Activated CD8-positive, alpha-beta T cell treated with anti-CD3 and anti-CD28 coated beads for 36 hours (primary cell): ENCODE measurements at regions not wholly inside any gene's neighbourhood (a gene's known extent, or its start where the extent isn't known, plus 50 kb on each side); places are given as distances from the start of the nearest gene placed in this dataset.
A peak's percentile ranks its signal among the peaks of the same experiment; 100 is the strongest.

Source experiments
- ATAC-seq: fragments of 200-7000 bp; cut with Tn5 transposase; one replicate; pipeline ENCODE4 v1.10.0; 2021; ENCODE audit warnings: mild to moderate bottlenecking, moderate library complexity
- CTCF ChIA-PET: fragments of 350-600 bp; sonication (Branson Sonifier 250); formaldehyde crosslinking; loops from one replicate; lab custom pipeline; 2021; ENCODE audit warnings: antibody characterized with exemption; lab: Charles Lee
- POLR2A ChIA-PET: fragments of 350-600 bp; sonication (Branson Sonifier 250); formaldehyde crosslinking; loops from one replicate; lab custom pipeline; 2021; ENCODE audit warnings: antibody characterized with exemption; lab: Charles Lee
- DNase-seq: peaks from one replicate; pipeline ENCODE4 v3.0.0-alpha.2; 2020
- H3K27ac Mint-ChIP-seq: one replicate; pipeline ENCODE4 v1.8.0; 2021; ENCODE audit warnings: mild to moderate bottlenecking, mixed read lengths
- H3K27me3 Mint-ChIP-seq: one replicate; pipeline ENCODE4 v1.8.0; 2021; ENCODE audit warnings: mixed read lengths
- H3K36me3 Mint-ChIP-seq: one replicate; pipeline ENCODE4 v1.8.0; 2021; ENCODE audit warnings: low read depth, mixed read lengths
- H3K4me1 Mint-ChIP-seq: one replicate; pipeline ENCODE4 v1.8.0; 2021; ENCODE audit warnings: low read depth, mixed read lengths
- H3K4me3 Mint-ChIP-seq: one replicate; pipeline ENCODE4 v1.8.0; 2021; ENCODE audit warnings: mild to moderate bottlenecking, moderate library complexity, mixed read lengths
- H3K9me3 Mint-ChIP-seq: one replicate; pipeline ENCODE4 v1.8.0; 2021; ENCODE audit warnings: mixed read lengths
- CTCF ChIP-seq: fragments of 200-600 bp; IDR thresholded peaks from one replicate; pipeline ENCODE4 v1.8.0; 2022; ENCODE audit warnings: antibody characterized with exemption, mild to moderate bottlenecking
- intact Hi-C: fragments of 100-400 bp; cut with micrococcal nuclease; formaldehyde crosslinking; loops from one replicate; pipeline ENCODE4 v1.10.0; 2022

GRCh38 chr20:57865266-57865665, 155.5 kb upstream of the PMEPA1 start:
- no peak for DNase-seq
- CTCF ChIA-PET = no interaction called here
- no peak for ATAC-seq
- H3K4me3 Mint-ChIP-seq = no peak overlapping the region
- no peaks in the 10 kb centered on the region for H3K36me3 Mint-ChIP-seq
- peaks cover 11% of the 10 kb centered on the region for H3K4me1 Mint-ChIP-seq
- intact Hi-C loops = no loop called here
- POLR2A ChIA-PET = no interaction called here
- peaks cover 9% of the 10 kb centered on the region for H3K27me3 Mint-ChIP-seq
- no peak for TF ChIP-seq CTCF
- no peak overlapping the region for H3K27ac Mint-ChIP-seq
- no peaks in the 10 kb centered on the region for H3K9me3 Mint-ChIP-seq

GRCh38 chr20:57860576-57860975, 150.8 kb upstream of the PMEPA1 start:
- no peak for TF ChIP-seq CTCF
- no peak for ATAC-seq
- Mint-ChIP-seq H3K27me3 (peaks cover under 1% of the 10 kb centered on the region), H3K4me3 (no peak overlapping the region), H3K4me1 (peaks cover 20% of the 10 kb centered on the region), H3K36me3 (no peaks in the 10 kb centered on the region), H3K9me3 (no peaks in the 10 kb centered on the region), H3K27ac (no peak overlapping the region)
- ChIA-PET POLR2A (no interaction called here), CTCF (no interaction called here)
- intact Hi-C loops = no loop called here
- no peak for DNase-seq

GRCh38 chr20:57857969-57858368, 148.2 kb upstream of the PMEPA1 start:
- no peak for TF ChIP-seq CTCF
- no peak overlapping the region for H3K4me3 Mint-ChIP-seq
- H3K27ac Mint-ChIP-seq = no peak overlapping the region
- no peaks in the 10 kb centered on the region for H3K36me3 Mint-ChIP-seq
- POLR2A ChIA-PET = no interaction called here
- no peaks in the 10 kb centered on the region for H3K9me3 Mint-ChIP-seq
- intact Hi-C loops = no loop called here
- H3K27me3 Mint-ChIP-seq = no peaks in the 10 kb centered on the region
- CTCF ChIA-PET = interaction anchor here (1.3 kb wide), 1 partner anchor 235 kb away, joined by 3 read pairs; no protein-coding TSS in a partner anchor
- DNase-seq = no peak
- peaks cover 17% of the 10 kb centered on the region for H3K4me1 Mint-ChIP-seq
- ATAC-seq = no peak

- H3K4me3 Mint-ChIP-seq = no peak overlapping the region
- no peak overlapping the region for H3K27ac Mint-ChIP-seq
- ChIA-PET CTCF (interaction anchor here (0.9 to 1.3 kb wide), 3 partner anchors 14 to 234 kb away, joined by 3 read pairs; no protein-coding TSS in a partner anchor), POLR2A (interaction anchor here (1.0 kb wide), 1 partner anchor 49 kb away, joined by 3 read pairs; no protein-coding TSS in a partner anchor)
- no peak for TF ChIP-seq CTCF
- H3K27me3 Mint-ChIP-seq = no peaks in the 10 kb centered on the region
- no peaks in the 10 kb centered on the region for H3K9me3 Mint-ChIP-seq
- peaks cover 17% of the 10 kb centered on the region for H3K4me1 Mint-ChIP-seq
- no peaks in the 10 kb centered on the region for H3K36me3 Mint-ChIP-seq
- intact Hi-C loops = no loop called here
- DNase-seq = no peak
- no peak for ATAC-seq
Measured at GRCh38 chr20:57857118-57857517, 147.3 kb upstream of the PMEPA1 start.

- ChIA-PET CTCF (interaction anchor here (0.9 to 1.3 kb wide), 2 partner anchors 14 to 33 kb away, joined by 3 read pairs; no protein-coding TSS in a partner anchor), POLR2A (interaction anchor here (1.0 kb wide), 1 partner anchor 49 kb away, joined by 3 read pairs; no protein-coding TSS in a partner anchor)
- no peak for TF ChIP-seq CTCF
- H3K27me3 Mint-ChIP-seq = no peaks in the 10 kb centered on the region
- H3K27ac Mint-ChIP-seq = no peak overlapping the region
- H3K9me3 Mint-ChIP-seq = no peaks in the 10 kb centered on the region
- H3K36me3 Mint-ChIP-seq = no peaks in the 10 kb centered on the region
- H3K4me3 Mint-ChIP-seq = no peak overlapping the region
- intact Hi-C loops = no loop called here
- peak; percentile 51 for ATAC-seq
- peak; percentile 16 for DNase-seq
- peaks cover 17% of the 10 kb centered on the region for H3K4me1 Mint-ChIP-seq
Measured at GRCh38 chr20:57856658-57857057, 146.8 kb upstream of the PMEPA1 start.
